Neural cell (in vitro differentiated cells): ENCODE measurements at regions not wholly inside any gene's neighbourhood (a gene's known extent, or its start where the extent isn't known, plus 50 kb on each side); places are given as distances from the start of the nearest gene placed in this dataset.

ENCODE experiments used
- H2AFZ ChIP-seq: fragments of 200-600, 300-800 bp; sonication (generic), shearing (Covaris generic); 2 replicates; pipeline ENCODE4 v1.6.0; 2014; ENCODE audit warnings: low read depth, mild to moderate bottlenecking, antibody characterized with exemption, low read length, moderate library complexity
- H3F3A ChIP-seq: fragments of 200-600 bp; shearing (Covaris generic); 2 replicates; pipeline ENCODE4 v1.6.1; 2016; ENCODE audit warnings: mild to moderate bottlenecking, moderate library complexity, mixed read lengths, antibody characterized with exemption, low read length; ENCODE audit not compliant: insufficient read depth, poor library complexity, severe bottlenecking
- H3K27ac ChIP-seq: fragments of 200-600, 300-800 bp; sonication (generic), shearing (Covaris generic); 2 replicates; pipeline ENCODE4 v1.5.1; 2014; ENCODE audit warnings: mild to moderate bottlenecking, low read length, moderate library complexity
- H3K27me3 ChIP-seq: fragments of 300-800, 200-600 bp; sonication (generic), shearing (Covaris generic); 2 replicates; pipeline ENCODE4 v1.6.0; 2014; ENCODE audit warnings: mild to moderate bottlenecking, low read depth, low read length, moderate library complexity; ENCODE audit not compliant: insufficient read depth
- H3K36me3 ChIP-seq: fragments of 300-800, 200-600 bp; sonication (generic), shearing (Covaris generic); 2 replicates; pipeline ENCODE4 v1.5.1; 2014; ENCODE audit warnings: mild to moderate bottlenecking, antibody characterized with exemption, low read length, moderate library complexity; ENCODE audit not compliant: insufficient read depth
- H3K4me2 ChIP-seq: fragments of 300-800, 200-600 bp; sonication (generic), shearing (Covaris generic); 2 replicates; pipeline ENCODE4 v1.6.0; 2014; ENCODE audit warnings: mild to moderate bottlenecking, low read length
- H3K4me3 ChIP-seq: fragments of 300-800, 200-600 bp; sonication (generic), shearing (Covaris generic); 2 replicates; pipeline ENCODE4 v1.5.1; 2014; ENCODE audit warnings: mild to moderate bottlenecking, low read length, moderate library complexity
- H3K79me2 ChIP-seq: fragments of 200-600 bp; shearing (Covaris generic); replicated peaks from 2 replicates; pipeline ENCODE4 v1.6.0; 2014; ENCODE audit warnings: mild to moderate bottlenecking, low read length, moderate library complexity; ENCODE audit not compliant: insufficient read depth
- H3K9ac ChIP-seq: fragments of 300-800, 200-600 bp; sonication (generic), shearing (Covaris generic); 2 replicates; pipeline ENCODE4 v1.6.1; 2016; ENCODE audit warnings: mild to moderate bottlenecking, low read length, mixed read lengths
- H3K9me2 ChIP-seq: fragments of 200-600 bp; shearing (Covaris generic); 2 replicates; pipeline ENCODE4 v1.6.1; 2016; ENCODE audit warnings: mild to moderate bottlenecking, low read length, mixed read lengths; ENCODE audit not compliant: insufficient read depth
- H3K9me3 ChIP-seq: fragments of 200-600, 300-800 bp; sonication (generic), shearing (Covaris generic); 2 replicates; pipeline ENCODE4 v1.6.1; 2016; ENCODE audit warnings: mild to moderate bottlenecking, mixed run types, low read length, moderate library complexity, mixed read lengths
- H4K20me1 ChIP-seq: fragments of 200-600 bp; shearing (Covaris generic); 2 replicates; pipeline ENCODE4 v1.6.1; 2016; ENCODE audit warnings: mild to moderate bottlenecking, mixed run types; ENCODE audit not compliant: insufficient read depth
- CTCF ChIP-seq: fragments of 450-650 bp; IDR thresholded peaks from 2 replicates; pipeline ENCODE4 v1.5.1; 2014; ENCODE audit warnings: antibody characterized with exemption, mild to moderate bottlenecking, moderate library complexity; ENCODE audit not compliant: poor library complexity, severe bottlenecking
- EP300 ChIP-seq: fragments of 450-650 bp; conservative IDR thresholded peaks from 2 replicates; pipeline ENCODE4 v1.6.1; 2014; ENCODE audit warnings: antibody characterized with exemption, mild to moderate bottlenecking, moderate library complexity; ENCODE audit not compliant: poor library complexity, severe bottlenecking
- EZH2 ChIP-seq: fragments of 200-600, 300-800 bp; shearing (Covaris generic), sonication (generic); IDR thresholded peaks from 2 replicates; pipeline ENCODE4 v1.6.1; 2014; ENCODE audit warnings: antibody characterized with exemption, low read length, borderline replicate concordance, mild to moderate bottlenecking; ENCODE audit not compliant: insufficient read depth, poor library complexity, severe bottlenecking
- MXI1 ChIP-seq: fragments of 450-650 bp; conservative IDR thresholded peaks from 2 replicates; pipeline ENCODE4 v1.6.1; 2014; ENCODE audit warnings: antibody characterized with exemption, mild to moderate bottlenecking; ENCODE audit not compliant: poor library complexity, severe bottlenecking
- POLR2AphosphoS5 ChIP-seq: IDR thresholded peaks from 2 replicates; pipeline ENCODE4 v1.6.1; 2012
- RAD21 ChIP-seq: fragments of 450-650 bp; conservative IDR thresholded peaks from 2 replicates; pipeline ENCODE4 v1.6.1; 2014; ENCODE audit warnings: antibody characterized with exemption, mild to moderate bottlenecking, moderate library complexity
- REST ChIP-seq: IDR thresholded peaks from 2 replicates; pipeline ENCODE4 v1.6.1; 2012; ENCODE audit warnings: borderline replicate concordance
- SMC3 ChIP-seq: fragments of 450-650 bp; conservative IDR thresholded peaks from 2 replicates; pipeline ENCODE4 v1.6.1; 2014; ENCODE audit warnings: antibody characterized with exemption, mild to moderate bottlenecking, moderate library complexity; ENCODE audit not compliant: poor library complexity
- TAF1 ChIP-seq: IDR thresholded peaks from 2 replicates; pipeline ENCODE4 v1.6.1; 2012; ENCODE audit warnings: low read depth

- TF ChIP-seq RAD21 (no peak), POLR2AphosphoS5 (no peak), REST (no peak), SMC3 (no peak), TAF1 (no peak), EP300 (no peak), MXI1 (no peak), EZH2 (no peak)
- Histone ChIP-seq H3F3A (no peaks in the 10 kb centered on the region), H3K4me3 (no peak overlapping the region), H3K79me2 (no peaks in the 10 kb centered on the region), H2AFZ (no peak overlapping the region), H3K36me3 (no peaks in the 10 kb centered on the region), H3K9ac (no peak overlapping the region), H3K9me2 (no peaks in the 10 kb centered on the region), H3K27ac (no peak overlapping the region), H3K4me2 (no peak overlapping the region), H4K20me1 (no peaks in the 10 kb centered on the region), H3K9me3 (no peaks in the 10 kb centered on the region), H3K27me3 (no peaks in the 10 kb centered on the region)
These were observed 260.2 kb upstream of the ISX start for GRCh38 chr22:34805771-34806170.

- no peaks in the 10 kb centered on the region for H3F3A ChIP-seq
- H2AFZ ChIP-seq = no peak overlapping the region
- no peak overlapping the region for H3K4me3 ChIP-seq
- no peaks in the 10 kb centered on the region for H3K27me3 ChIP-seq
- H3K4me2 ChIP-seq = no peak overlapping the region
- H3K9ac ChIP-seq = no peak overlapping the region
- no peaks in the 10 kb centered on the region for H3K79me2 ChIP-seq
- H3K9me3 ChIP-seq = no peaks in the 10 kb centered on the region
- H4K20me1 ChIP-seq = no peaks in the 10 kb centered on the region
- H3K36me3 ChIP-seq = no peaks in the 10 kb centered on the region
- H3K9me2 ChIP-seq = no peaks in the 10 kb centered on the region
- TF ChIP-seq MXI1 (no peak), EP300 (no peak), TAF1 (no peak), SMC3 (no peak), CTCF (no peak), RAD21 (no peak), EZH2 (no peak), REST (no peak), POLR2AphosphoS5 (no peak)
- no peak overlapping the region for H3K27ac ChIP-seq
These were observed 257.3 kb upstream of the ISX start for GRCh38 chr22:34808618-34809017.
